H1 (cell line): ENCODE measurements at regions not wholly inside any gene's neighbourhood (a gene's known extent, or its start where the extent isn't known, plus 50 kb on each side); places are given as distances from the start of the nearest gene placed in this dataset.

ENCODE experiments used
- CTCF ChIA-PET: fragments of 300-600 bp; sonication (Branson Sonifier 250); formaldehyde crosslinking; loops from one replicate; lab custom pipeline; 2021; ENCODE audit not compliant: partially characterized antibody; lab: Charles Lee
- POLR2A ChIA-PET: fragments of 300-600 bp; sonication (Branson Sonifier 250); formaldehyde crosslinking; loops from one replicate; lab custom pipeline; 2021; ENCODE audit warnings: inconsistent platforms; ENCODE audit not compliant: partially characterized antibody; lab: Charles Lee
- DNase-seq, 2 experiments: peaks; one replicate each; pipeline versions ENCODE4 v3.0.0 to v3.0.0-alpha.2; 2010 to 2022; ENCODE audit warnings: low spot score in 2 of 2, low read depth in 1 of 2, mixed read lengths in 1 of 2
- FAIRE-seq: peaks from 2 replicates; lab custom pipeline; 2011; peaks lifted over from hg19 to GRCh38; lab: Jason Lieb, UNC
- H2AFZ ChIP-seq: 2 replicates; pipeline ENCODE4 v1.8.1; 2012; ENCODE audit warnings: low read length, inconsistent platforms
- H2AK5ac ChIP-seq: 2 replicates; pipeline ENCODE4 v1.6.1; 2013; ENCODE audit warnings: low read depth, low read length
- H2BK120ac ChIP-seq: replicated peaks from 2 replicates; pipeline ENCODE3; 2013; ENCODE audit warnings: low read depth, low read length, inconsistent platforms
- H2BK12ac ChIP-seq: 2 replicates; pipeline ENCODE4 v1.6.1; 2013; ENCODE audit warnings: low read depth, low read length
- H2BK15ac ChIP-seq: 2 replicates; pipeline ENCODE4 v1.6.1; 2013; ENCODE audit warnings: low read length
- H2BK20ac ChIP-seq: 2 replicates; pipeline ENCODE4 v1.6.1; 2013; ENCODE audit warnings: low read length
- H2BK5ac ChIP-seq: 2 replicates; pipeline ENCODE4 v1.6.1; 2013; ENCODE audit warnings: low read depth, low read length
- H3K14ac ChIP-seq: 2 replicates; pipeline ENCODE4 v1.6.1; 2013; ENCODE audit warnings: inconsistent platforms; ENCODE audit not compliant: insufficient read length
- H3K18ac ChIP-seq: 2 replicates; pipeline ENCODE4 v1.6.1; 2013; ENCODE audit warnings: low read length; ENCODE audit errors: extremely low read depth
- H3K23ac ChIP-seq: 2 replicates; pipeline ENCODE4 v1.6.1; 2013; ENCODE audit warnings: inconsistent platforms; ENCODE audit not compliant: insufficient read length
- H3K23me2 ChIP-seq: 2 replicates; pipeline ENCODE4 v1.6.1; 2013; ENCODE audit warnings: low read depth, low read length
- H3K27ac ChIP-seq: 2 replicates; pipeline ENCODE4 v1.6.1; 2011; ENCODE audit warnings: low read depth, low read length, inconsistent platforms
- H3K27me3 ChIP-seq, 4 experiments: replicated peaks in 1 of 4; 1 replicate in 1 of 4; 2 replicates in 3 of 4; pipeline versions ENCODE4 v1.6.1 to v1.8.1; 2011 to 2013; ENCODE audit warnings: low read length in 3 of 4, mild to moderate bottlenecking in 3 of 4, inconsistent platforms in 2 of 4, mixed read lengths in 2 of 4, moderate library complexity in 1 of 4; ENCODE audit not compliant: control insufficient read depth in 3 of 4, insufficient read depth in 3 of 4; ENCODE audit errors: extremely low read depth in 1 of 4
- H3K36me3 ChIP-seq, 4 experiments: 2 replicates each; pipeline versions ENCODE4 v1.6.1 to v1.8.1; 2011 to 2013; ENCODE audit warnings: mild to moderate bottlenecking in 4 of 4, low read length in 3 of 4, moderate library complexity in 2 of 4, control low read depth in 1 of 4, inconsistent platforms in 1 of 4; ENCODE audit not compliant: insufficient read depth in 4 of 4, control insufficient read depth in 2 of 4
- H3K4ac ChIP-seq: replicated peaks from 2 replicates; pipeline ENCODE3; 2013; ENCODE audit warnings: low read length, low read depth, mixed read lengths, inconsistent platforms; ENCODE audit not compliant: insufficient read length
- H3K4me1 ChIP-seq, 4 experiments: replicated peaks in 1 of 4; 1 replicate in 1 of 4; 2 replicates in 3 of 4; pipeline versions ENCODE4 v1.6.1 to v1.8.1; 2011 to 2013; ENCODE audit warnings: low read length in 3 of 4, inconsistent platforms in 2 of 4, mixed read lengths in 1 of 4; ENCODE audit not compliant: insufficient read depth in 4 of 4, control insufficient read depth in 3 of 4
- H3K4me2 ChIP-seq, 2 experiments: 2 replicates each; pipeline versions ENCODE4 v1.6.1 to v1.8.1; 2011 to 2013; ENCODE audit warnings: low read depth in 2 of 2, low read length in 2 of 2, control low read depth in 1 of 2, inconsistent platforms in 1 of 2, mild to moderate bottlenecking in 1 of 2; ENCODE audit not compliant: insufficient read depth in 1 of 2
- H3K4me3 ChIP-seq, 4 experiments: fragments of 200-600, 300-600 bp in 1 of 4; sonication (generic), shearing (Covaris generic), sonication (Bioruptor Twin) in 1 of 4; 2 replicates each; pipeline versions ENCODE4 v1.5.1 to v1.8.1; 2011 to 2016; ENCODE audit warnings: low read length in 4 of 4, low read depth in 3 of 4, control low read depth in 2 of 4, inconsistent platforms in 2 of 4, mild to moderate bottlenecking in 2 of 4, mixed read lengths in 1 of 4, moderate library complexity in 1 of 4; ENCODE audit not compliant: insufficient read depth in 2 of 4; ENCODE audit errors: extremely low read depth in 1 of 4
- H3K56ac ChIP-seq: replicated peaks from 2 replicates; pipeline ENCODE3; 2013; ENCODE audit warnings: low read depth, mild to moderate bottlenecking, mixed read lengths, low read length, inconsistent platforms; ENCODE audit not compliant: insufficient read length
- H3K79me1 ChIP-seq: 2 replicates; pipeline ENCODE4 v1.6.1; 2013; ENCODE audit warnings: low read depth, low read length, control low read depth
- H3K79me2 ChIP-seq, 2 experiments: 2 replicates each; pipeline versions ENCODE4 v1.6.1 to v1.8.1; 2012 to 2013; ENCODE audit warnings: low read length in 2 of 2, mild to moderate bottlenecking in 2 of 2, inconsistent platforms in 1 of 2; ENCODE audit not compliant: insufficient read depth in 2 of 2, control insufficient read depth in 1 of 2
- H3K9ac ChIP-seq, 4 experiments: replicated peaks in 1 of 4; 1 replicate in 1 of 4; 2 replicates in 3 of 4; pipeline versions ENCODE4 v1.6.1 to v1.8.1; 2011 to 2013; ENCODE audit warnings: low read depth in 3 of 4, low read length in 3 of 4, control low read depth in 2 of 4, mild to moderate bottlenecking in 2 of 4, moderate library complexity in 2 of 4, inconsistent platforms in 1 of 4; ENCODE audit errors: extremely low read depth in 1 of 4
- H3K9me3 ChIP-seq, 2 experiments: 2 replicates each; pipeline versions ENCODE4 v1.6.1 to v1.8.1; 2012 to 2013; ENCODE audit warnings: mild to moderate bottlenecking in 2 of 2, moderate library complexity in 2 of 2, control low read depth in 1 of 2, inconsistent platforms in 1 of 2, low read depth in 1 of 2, low read length in 1 of 2, mixed read lengths in 1 of 2; ENCODE audit not compliant: insufficient read depth in 2 of 2
- H4K20me1 ChIP-seq, 2 experiments: replicated peaks in 1 of 2; 2 replicates each; pipeline versions ENCODE3 to v1.8.1; 2011 to 2013; ENCODE audit warnings: inconsistent platforms in 2 of 2, low read length in 2 of 2, mild to moderate bottlenecking in 1 of 2; ENCODE audit not compliant: insufficient read depth in 2 of 2, control insufficient read depth in 1 of 2
- H4K5ac ChIP-seq: 2 replicates; pipeline ENCODE4 v1.6.1; 2013; ENCODE audit warnings: low read length, low read depth, mixed read lengths, inconsistent platforms; ENCODE audit not compliant: insufficient read length
- H4K8ac ChIP-seq: 2 replicates; pipeline ENCODE4 v1.8.0; 2013; ENCODE audit warnings: mild to moderate bottlenecking, moderate library complexity, low read length, inconsistent platforms; ENCODE audit not compliant: insufficient read depth; ENCODE audit errors: extremely low read depth
- H4K91ac ChIP-seq: replicated peaks from 2 replicates; pipeline ENCODE3; 2013; ENCODE audit warnings: low read length, mixed read lengths, inconsistent platforms; ENCODE audit not compliant: insufficient read length
- SIRT6 ChIP-seq: IDR thresholded peaks from one replicate; pipeline ENCODE4 v1.7.1; 2012; ENCODE audit warnings: low read length, inconsistent platforms
- WGBS, 2 experiments: shearing (Covaris generic) in 1 of 2; methylation state at CpG; one replicate each; pipeline versions ENCODE4 v1.1.6 to v1.1.7; 2013 to 2015; ENCODE audit warnings: low lambda C conversion rate in 2 of 2, mixed read lengths in 2 of 2, inconsistent platforms in 1 of 2, low coverage in 1 of 2, missing lambda C conversion rate in 1 of 2; ENCODE audit not compliant: insufficient replicate concordance in 2 of 2, insufficient coverage in 1 of 2, insufficient read length in 1 of 2; ENCODE audit errors: extremely low coverage in 1 of 2, missing lambda C conversion rate in 1 of 2; 5-methylcytosine and 5-hydroxymethylcytosine counted together

GRCh38 chr6:71502956-71503355 lies 214.3 kb downstream of the OGFRL1 start:
- Histone ChIP-seq H4K20me1 (peaks cover 0 to 2% of the 10 kb centered on the region in 2 experiments), H3K27ac (no peak overlapping the region), H4K8ac (no peak overlapping the region), H2BK15ac (no peak overlapping the region), H3K4me3 (no peak overlapping the region), H3K9me3 (no peaks in the 10 kb centered on the region), H2BK12ac (no peak overlapping the region), H2BK120ac (no peak overlapping the region), H3K14ac (no peak overlapping the region), H3K9ac (no peak overlapping the region), H4K91ac (no peak overlapping the region), H3K27me3 (no peaks in the 10 kb centered on the region), H3K79me2 (no peaks in the 10 kb centered on the region), H3K79me1 (no peaks in the 10 kb centered on the region), H3K4me1 (no peaks in the 10 kb centered on the region), H3K4ac (no peak overlapping the region), H3K56ac (no peak overlapping the region), H3K18ac (no peak overlapping the region), H2BK5ac (no peak overlapping the region), H3K23me2 (no peaks in the 10 kb centered on the region), H3K36me3 (no peaks in the 10 kb centered on the region), H2AK5ac (no peak overlapping the region), H3K4me2 (no peak overlapping the region), H2AFZ (no peak overlapping the region; the same call in 1 of the 2 replicates), H3K23ac (no peak overlapping the region), H4K5ac (no peak overlapping the region), H2BK20ac (no peak overlapping the region)
- POLR2A ChIA-PET = no interaction called here
- WGBS, 2 experiments = 85% methylated on average over 3 of the region's 3 CpGs; no CpG with 5 or more reads in 1 of the 2 experiments
- FAIRE-seq = no peak
- no peak for DNase-seq
- CTCF ChIA-PET = interaction anchor here (1.5 kb wide), 1 partner anchor 120 kb away, joined by 4 read pairs; no protein-coding TSS in a partner anchor
- no peak for TF ChIP-seq SIRT6
